GM19395 (cell line): ENCODE measurements at regions not wholly inside any gene's neighbourhood (a gene's known extent, or its start where the extent isn't known, plus 50 kb on each side); places are given as distances from the start of the nearest gene placed in this dataset.
"Not testable (repeated sequence)": the region's sequence is repeated elsewhere in the genome, so short reads cannot be mapped to it uniquely, and the experiment has no call there.

ENCODE experiments used
- ATAC-seq: cut with Tn5 transposase; IDR thresholded peaks from one replicate; pipeline ENCODE4 v1.9.1; 2021; ENCODE audit warnings: mild to moderate bottlenecking, moderate library complexity; ENCODE audit not compliant: unreplicated experiment

DNA sequence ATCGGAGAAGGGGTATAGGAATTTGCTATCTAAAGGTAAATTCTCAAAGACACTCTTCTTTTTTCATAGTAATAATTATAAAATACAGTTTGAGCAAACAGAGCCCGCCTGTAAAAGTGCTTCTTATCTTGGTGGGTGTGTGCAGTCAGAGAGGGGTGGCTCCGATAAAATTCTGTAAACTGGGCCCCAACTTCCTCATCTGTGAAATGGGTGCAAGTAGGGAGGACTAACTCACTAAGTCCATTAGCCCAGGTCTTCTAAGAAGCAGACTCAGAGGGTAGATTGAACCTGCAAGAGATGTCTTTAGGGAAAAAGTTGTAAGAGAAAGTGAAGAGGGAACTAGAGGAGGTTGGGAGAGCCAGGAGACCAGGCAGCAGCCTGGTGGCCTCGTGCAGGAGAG, 245.8 kb upstream of the RREB1 start:
- ATAC-seq: no peak

DNA sequence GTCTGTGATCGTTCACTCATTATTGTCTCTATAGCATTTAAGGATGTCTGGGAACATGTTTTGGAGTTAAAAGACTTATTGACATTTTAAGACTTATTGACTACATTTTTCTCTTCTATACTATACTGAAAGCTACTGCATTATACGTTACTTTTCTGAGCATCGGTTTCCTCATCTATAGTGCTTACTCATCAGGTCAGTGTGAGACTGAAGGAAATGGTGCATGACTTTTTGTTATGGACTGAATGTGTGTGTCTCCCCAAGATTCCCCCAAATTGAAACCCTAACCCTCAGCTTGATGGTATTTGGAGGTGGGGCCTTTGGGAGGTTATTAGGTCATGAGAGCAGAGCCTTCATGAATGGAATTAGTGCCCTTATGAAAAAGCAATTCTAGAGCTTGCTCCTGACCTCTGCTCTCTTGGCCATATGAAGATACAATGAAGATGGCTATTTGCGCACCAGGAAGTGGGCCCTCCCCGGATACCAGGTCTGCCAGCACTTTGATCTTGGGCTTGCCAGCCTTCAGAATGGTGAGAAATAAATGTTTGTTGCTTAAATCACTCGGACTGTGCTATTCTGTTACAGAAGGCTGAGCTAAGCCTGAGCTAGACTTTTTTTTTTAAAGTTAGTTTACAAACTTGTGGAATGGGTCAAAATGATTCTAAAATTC, 243.7 kb upstream of the RREB1 start:
- no peak for ATAC-seq

DNA sequence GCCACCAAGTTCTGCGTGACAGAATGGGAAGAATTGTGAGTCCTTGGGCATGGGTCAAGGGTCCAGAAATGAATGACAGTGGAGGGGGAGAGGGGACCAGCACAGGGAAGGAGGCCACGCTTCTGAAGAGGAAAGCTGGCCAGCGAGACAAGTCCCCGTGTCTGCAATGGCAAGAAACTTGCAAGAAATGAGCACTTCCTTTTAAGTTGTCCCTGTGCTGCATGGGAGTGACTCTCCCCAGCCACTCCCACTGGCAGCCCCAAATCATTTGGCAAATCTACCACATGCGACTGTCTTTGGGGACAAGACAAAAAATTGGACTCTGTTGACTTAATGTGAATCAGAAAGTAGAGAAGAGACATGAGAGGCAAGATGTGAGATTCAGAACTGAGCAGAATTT, 242.2 kb upstream of the RREB1 start:
- no peak for ATAC-seq

GRCh38 chr6:6866656-6867403, 240.9 kb upstream of the RREB1 start:
- ATAC-seq: no peak

- ATAC-seq: no peak
Observed at GRCh38 chr6:6867404-6867799, 240.4 kb upstream of the RREB1 start.

GRCh38 chr6:6869094-6869493, 238.7 kb upstream of the RREB1 start:
- no peak for ATAC-seq

DNA sequence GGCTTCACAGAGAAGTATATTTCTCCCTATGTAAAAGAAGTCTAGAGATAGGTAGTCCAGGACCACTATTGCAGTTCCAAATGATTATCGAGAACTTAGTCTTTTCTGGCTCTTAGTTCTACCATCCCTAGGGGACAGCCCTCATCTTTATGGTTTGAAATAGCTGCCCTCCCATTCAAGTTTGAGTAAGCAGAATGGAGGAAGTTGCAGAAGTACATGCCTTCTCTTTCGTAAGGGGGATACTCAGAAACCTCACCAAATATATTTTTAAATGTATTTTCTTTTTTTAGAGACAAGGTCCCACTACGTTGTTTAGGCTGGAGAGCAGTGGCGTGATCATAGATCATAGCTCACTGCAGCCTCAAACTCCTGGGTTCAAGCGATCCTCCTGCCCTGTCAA, 236.8 kb upstream of the RREB1 start:
- ATAC-seq: no peak

DNA sequence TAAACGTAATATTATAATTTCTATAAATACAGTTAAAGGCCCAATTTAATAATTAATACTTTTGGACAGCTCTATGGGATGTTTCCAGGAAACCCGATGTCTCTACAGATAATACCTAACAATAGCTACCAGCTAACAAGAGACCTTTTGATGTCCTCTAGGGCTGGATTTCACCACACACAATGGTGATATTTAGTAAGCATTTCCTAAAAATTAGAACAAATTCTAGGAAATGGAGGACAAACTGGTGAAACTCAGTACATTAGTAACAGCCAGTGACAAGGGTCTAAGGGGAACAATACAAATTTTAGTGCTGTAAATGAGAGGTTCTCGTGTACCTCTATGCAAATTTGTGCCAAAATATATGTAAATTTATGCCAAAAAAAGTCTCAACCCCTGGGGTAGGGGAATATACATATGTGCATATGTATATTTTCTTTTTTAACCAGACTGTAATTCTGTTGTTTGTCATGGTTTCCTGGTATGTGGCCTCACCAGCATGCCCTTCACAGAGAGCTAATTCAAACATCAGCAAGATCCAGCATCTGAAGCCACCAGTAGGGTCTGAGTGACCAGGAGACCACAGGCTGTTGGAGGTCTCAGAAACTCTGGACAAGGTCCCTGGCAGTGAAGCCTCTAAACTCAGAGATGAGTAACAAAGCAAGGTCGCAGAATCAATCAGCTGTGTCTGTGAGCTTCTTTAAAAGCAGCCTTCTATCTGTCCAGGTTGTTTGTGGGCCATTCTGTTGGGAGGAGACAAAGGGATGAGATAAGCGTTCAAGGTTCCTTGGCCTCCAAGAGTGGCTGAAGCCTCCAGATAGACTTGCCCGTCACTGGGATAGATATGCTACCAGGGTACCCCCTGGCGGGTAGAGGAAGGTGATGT, 235.1 kb upstream of the RREB1 start:
- ATAC-seq: no peak

GRCh38 chr6:6873778-6874177, 234.0 kb upstream of the RREB1 start:
- ATAC-seq: no peak

DNA sequence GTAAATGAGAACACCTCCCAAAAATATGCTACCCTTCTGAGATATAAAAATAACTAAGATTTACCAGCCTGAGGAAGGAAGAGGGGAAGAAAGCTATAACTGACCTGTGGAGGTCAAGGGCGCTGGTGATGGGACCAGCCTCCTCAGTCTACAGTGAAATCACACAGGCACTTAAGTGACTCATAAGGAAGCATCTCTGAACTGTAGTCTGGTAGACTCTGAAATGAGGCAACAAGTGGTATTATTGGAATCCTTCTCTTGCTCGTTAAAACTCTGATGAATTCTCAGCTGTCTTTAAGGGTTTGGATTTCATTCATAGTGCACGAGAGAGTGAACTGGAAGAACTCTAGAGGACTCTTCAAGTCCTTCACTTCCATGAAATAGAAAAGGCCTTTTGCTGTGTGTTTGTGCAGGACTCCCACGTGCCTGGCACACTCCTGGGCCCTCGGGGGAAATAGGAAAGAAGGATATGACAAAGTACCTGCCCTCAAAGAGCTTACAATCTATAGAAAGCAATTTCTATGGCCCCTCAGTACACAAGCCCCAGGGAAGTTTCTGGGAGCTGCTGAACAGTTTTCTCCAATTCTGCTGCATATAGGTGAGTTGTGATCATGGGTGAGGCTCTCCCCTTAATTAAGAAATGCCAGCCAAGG, 231.8 kb upstream of the RREB1 start:
- no peak for ATAC-seq

DNA sequence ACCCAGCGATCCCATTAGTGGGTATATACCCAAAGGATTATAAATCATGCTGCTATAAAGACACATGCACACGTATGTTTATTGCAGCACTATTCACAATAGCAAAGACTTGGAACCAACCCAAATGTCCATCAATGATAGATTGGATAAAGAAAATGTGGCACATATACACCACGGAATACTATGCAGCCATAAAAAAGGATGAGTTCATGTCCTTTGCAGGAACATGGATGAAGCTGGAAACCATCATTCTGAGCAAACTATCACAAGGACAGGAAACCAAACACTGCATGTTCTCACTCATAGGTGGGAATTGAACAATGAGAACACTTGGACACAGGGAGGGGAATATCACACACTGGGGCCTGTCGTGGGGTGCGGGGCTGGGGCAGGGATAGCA, 230.0 kb upstream of the RREB1 start:
- ATAC-seq: not testable (repeated sequence)

- ATAC-seq: peak; percentile 83
Observed at GRCh38 chr6:6878887-6879585, 228.7 kb upstream of the RREB1 start.

DNA sequence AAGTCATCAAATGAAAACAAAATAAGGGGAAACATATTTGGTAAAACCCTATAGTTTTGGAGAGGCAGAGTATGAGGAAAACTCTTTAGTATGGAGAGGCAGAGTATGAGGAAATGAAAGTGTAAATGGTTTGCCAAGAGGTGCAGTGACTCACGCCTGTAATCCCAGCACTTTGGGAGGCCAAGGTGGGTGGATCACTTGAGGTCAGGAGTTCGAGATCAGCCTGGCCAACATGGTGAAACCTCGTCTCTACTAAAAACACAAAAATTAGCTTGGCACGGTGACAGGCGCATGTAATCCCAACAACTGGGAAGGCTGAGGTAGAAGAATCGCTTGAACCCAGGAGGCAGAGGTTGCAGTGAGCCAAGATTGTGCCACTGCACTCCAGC, 228.2 kb upstream of the RREB1 start:
- ATAC-seq: not testable (repeated sequence)

GRCh38 chr6:6880745-6881437, 226.9 kb upstream of the RREB1 start:
- no peak for ATAC-seq

DNA sequence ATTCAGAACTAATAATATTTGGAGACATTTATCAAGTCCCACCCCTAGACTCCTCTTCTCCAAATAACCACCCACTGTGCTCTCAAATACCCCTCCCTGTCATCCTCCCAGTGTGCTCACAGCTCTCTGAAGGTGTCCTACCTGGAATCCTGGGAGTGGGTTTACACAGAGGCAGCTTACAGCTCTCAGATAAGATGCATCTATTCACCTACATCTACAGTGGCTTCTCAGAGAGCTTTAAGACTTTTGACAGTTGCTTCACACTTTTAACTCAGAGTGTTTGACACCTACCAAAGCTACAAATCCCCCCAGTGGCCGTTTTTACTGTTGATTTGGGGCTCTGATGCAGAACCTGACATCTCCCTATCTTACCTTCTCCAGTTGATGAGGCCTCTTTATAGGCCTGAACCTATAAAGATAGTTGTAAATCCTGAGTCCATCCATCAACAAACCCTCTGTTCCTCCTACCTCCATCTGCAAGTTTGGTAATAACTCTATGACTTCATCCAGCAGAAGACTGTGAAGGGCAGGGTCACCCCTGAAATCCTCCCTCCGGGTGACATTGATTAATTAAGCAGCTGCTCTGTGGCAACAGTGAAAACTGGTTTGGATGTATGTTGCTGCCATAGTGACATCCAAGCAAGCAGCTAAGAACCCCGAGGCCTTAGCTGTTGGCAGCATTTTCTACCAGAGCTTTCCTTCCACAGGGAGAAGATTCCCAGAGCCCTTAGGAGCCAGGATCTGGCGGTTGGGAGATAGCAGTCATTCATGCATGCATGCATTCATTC, 226.1 kb upstream of the RREB1 start:
- no peak for ATAC-seq

DNA sequence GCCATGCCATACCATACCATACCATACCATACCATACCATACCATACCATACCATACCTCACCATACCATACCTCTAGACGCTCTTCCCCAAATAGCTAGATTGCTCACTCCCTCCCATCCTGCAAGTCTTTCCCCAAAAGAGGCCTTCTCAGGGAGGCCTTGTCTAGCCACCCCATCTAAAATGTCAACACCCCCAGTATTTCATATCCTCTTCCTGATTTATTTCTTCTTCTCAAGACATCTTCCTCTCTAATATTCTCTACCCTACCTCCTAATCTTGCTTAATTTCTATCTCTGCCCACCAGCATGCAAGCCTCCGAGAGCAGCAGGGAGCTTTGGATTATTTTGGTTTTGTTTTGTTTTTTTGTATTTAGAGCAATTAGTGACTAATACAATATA, 225.2 kb upstream of the RREB1 start:
- no peak for ATAC-seq

DNA sequence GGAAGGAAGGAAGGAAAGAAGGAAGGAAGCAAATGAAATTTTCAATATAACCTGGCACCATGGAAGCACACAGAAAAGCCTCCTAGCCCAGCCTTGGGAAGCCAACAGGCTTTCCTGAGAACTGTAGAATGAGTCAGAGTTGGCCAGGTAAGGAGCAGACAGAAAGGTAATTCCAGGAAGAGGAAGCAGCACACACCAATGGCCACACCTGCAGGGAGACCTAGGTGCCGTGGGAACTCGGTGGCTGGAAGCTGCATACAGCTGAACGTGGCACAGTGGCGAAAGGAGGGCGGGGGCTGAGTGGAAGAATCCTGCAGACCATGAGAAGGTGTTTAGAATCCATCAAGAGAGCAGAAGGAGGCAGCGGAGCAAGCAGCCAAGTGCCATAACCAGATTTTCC, 224.8 kb upstream of the RREB1 start:
- no peak for ATAC-seq

DNA sequence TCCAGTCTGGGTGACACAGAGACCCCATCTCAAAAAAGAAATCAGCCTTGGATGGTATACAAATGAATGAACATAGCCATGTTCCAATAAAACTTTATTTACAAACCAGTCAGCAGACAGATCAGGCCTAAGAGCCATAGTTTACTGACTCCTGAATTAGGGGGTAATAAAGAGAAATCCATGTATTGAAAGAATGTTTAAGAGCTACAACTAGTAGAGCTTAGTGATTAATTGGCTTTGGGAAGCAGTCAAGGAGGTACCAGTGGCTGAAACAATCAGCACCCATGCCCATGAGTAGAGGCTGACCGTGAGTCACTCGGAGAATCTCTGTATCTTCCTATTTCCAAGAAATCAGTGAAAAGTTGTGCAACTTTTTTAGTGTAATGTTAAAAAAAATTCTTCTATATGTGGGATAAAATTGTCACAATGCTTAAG, 223.6 kb upstream of the RREB1 start:
- ATAC-seq: no peak

DNA sequence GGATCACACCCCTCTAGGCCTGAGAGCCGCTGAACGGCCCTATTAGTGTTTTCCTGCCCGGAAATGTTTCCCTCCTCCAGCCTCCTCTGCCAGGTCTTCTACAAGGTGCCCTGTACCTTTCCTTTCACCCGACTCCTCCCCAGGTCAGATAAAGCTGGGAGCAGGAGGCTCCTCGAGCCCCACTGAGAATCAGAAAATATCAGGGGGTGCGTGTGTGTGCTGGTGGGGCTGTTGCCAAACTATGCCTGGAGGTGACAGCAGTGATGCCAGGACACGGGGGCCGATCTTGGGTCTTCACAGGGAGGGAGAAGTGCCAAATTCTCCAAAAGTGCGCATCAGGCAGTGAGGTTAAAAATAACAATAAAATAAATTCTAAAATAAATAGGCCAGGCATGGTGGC, 222.8 kb upstream of the RREB1 start:
- no peak for ATAC-seq
